Lower leg skin (tissue), 4 donors: ENCODE measurements at regions not wholly inside any gene's neighbourhood (a gene's known extent, or its start where the extent isn't known, plus 50 kb on each side); places are given as distances from the start of the nearest gene placed in this dataset.
A peak's percentile ranks its signal among the peaks of the same experiment; 100 is the strongest.

ENCODE experiments used
- DNase-seq, 2 donors: peaks; one replicate each; pipeline ENCODE4 v3.0.0-alpha.2; 2019; ENCODE audit warnings: low spot score in 2 of 2
- H3K4me3 ChIP-seq: fragments of 200-600 bp; sonication (generic); 2 replicates; pipeline ENCODE4 v1.5.1; 2017; ENCODE audit warnings: mild to moderate bottlenecking, low read depth; ENCODE audit not compliant: poor library complexity, severe bottlenecking
- POLR2A ChIP-seq, 2 donors: fragments of 450-650 bp; IDR thresholded peaks; one replicate each; pipeline ENCODE4 v1.6.1; 2016 to 2017; ENCODE audit warnings: antibody characterized with exemption in 2 of 2, mild to moderate bottlenecking in 1 of 2, moderate library complexity in 1 of 2
- WGBS, 2 donors: methylation state at CpG; one replicate each; pipeline ENCODE4 v1.1.5; 2018; 5-methylcytosine and 5-hydroxymethylcytosine counted together
- intact Hi-C: fragments of 100-400 bp; cut with DNase I; formaldehyde crosslinking; loops from one replicate; pipeline ENCODE4 v1.15.0; 2023; ENCODE audit warnings: low total_unique reads
- TF ChIP-seq, protein P1 (sequence below), 3 donors: fragments of 450-650 bp; IDR thresholded peaks; one replicate each; pipeline ENCODE4 v1.5.1; 2016; ENCODE audit warnings: antibody characterized with exemption in 3 of 3, mild to moderate bottlenecking in 3 of 3, moderate library complexity in 2 of 3

DNA sequence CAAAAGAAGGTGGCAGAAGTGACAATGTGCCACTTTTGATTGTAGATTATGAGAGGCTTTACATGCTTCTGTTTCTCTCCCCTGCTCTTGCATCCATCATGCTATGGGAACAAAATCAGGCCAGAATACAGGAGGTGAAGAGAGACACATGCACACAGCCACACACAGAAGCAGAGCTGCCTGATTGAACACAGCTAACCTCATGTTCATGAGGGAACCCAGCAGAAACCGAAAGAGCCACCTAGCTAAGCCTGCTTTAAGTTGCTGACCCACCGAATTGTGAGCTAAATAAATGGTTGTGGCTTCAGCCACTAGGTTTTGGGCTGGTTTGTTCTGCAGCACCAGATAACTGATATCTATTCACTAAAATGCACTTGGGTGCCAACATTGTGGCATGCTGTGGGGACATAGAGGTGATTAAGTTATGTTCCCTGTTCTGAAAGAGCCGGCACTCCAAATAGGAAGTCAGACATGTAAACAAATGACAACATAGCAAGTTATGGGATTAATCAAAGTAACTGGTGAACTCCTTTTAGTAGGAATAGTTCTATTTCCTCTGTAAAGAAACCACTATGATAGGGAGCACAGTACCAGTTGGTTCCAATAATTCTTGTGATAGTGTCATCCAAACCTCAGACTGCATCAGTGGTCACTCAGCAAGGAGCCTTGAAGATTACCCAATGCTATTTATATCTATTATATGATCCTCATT is 93.6 kb upstream of the TNC start:
- intact Hi-C loops, result no loop called here
- H3K4me3 ChIP-seq, result no peak overlapping the region
- WGBS, 2 donors, result 58 to 60% methylated on average over 3 of the region's 3 CpGs
- DNase-seq, result no peak
- no peak for TF ChIP-seq POLR2A (IDR thresholded peaks at IDR 0.05)
- TF ChIP-seq, protein P1, sequence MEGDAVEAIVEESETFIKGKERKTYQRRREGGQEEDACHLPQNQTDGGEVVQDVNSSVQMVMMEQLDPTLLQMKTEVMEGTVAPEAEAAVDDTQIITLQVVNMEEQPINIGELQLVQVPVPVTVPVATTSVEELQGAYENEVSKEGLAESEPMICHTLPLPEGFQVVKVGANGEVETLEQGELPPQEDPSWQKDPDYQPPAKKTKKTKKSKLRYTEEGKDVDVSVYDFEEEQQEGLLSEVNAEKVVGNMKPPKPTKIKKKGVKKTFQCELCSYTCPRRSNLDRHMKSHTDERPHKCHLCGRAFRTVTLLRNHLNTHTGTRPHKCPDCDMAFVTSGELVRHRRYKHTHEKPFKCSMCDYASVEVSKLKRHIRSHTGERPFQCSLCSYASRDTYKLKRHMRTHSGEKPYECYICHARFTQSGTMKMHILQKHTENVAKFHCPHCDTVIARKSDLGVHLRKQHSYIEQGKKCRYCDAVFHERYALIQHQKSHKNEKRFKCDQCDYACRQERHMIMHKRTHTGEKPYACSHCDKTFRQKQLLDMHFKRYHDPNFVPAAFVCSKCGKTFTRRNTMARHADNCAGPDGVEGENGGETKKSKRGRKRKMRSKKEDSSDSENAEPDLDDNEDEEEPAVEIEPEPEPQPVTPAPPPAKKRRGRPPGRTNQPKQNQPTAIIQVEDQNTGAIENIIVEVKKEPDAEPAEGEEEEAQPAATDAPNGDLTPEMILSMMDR (IDR thresholded peaks at IDR 0.05), result no peak

DNA sequence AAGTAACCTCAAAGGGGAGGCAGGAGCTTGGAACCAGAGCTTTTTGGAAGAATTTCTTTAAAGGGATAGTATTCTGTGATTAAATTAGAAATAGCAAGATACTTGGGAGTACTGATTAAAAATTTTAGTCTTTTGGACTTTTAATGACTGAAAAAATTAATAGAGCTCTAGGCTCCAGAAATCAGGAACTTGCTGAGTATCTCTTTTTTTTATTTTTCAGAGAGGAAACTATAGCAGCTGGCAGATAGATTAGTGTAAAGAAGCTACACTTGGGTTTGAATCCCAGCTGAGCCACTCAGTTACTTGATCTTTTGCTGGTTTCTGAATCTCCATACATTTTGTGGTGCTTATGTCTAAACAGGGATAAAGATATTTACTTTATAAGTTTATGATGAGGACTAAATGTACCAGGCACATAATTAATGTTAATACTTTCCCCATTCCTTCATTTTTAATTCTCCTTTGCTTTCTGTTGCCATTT is 94.2 kb upstream of the TNC start:
- DNase-seq, result no peak
- intact Hi-C loops, result no loop called here
- no peak overlapping the region for H3K4me3 ChIP-seq
- TF ChIP-seq POLR2A (IDR thresholded peaks at IDR 0.05), result no peak
- TF ChIP-seq, protein P1 (IDR thresholded peaks at IDR 0.05), result no peak

DNA sequence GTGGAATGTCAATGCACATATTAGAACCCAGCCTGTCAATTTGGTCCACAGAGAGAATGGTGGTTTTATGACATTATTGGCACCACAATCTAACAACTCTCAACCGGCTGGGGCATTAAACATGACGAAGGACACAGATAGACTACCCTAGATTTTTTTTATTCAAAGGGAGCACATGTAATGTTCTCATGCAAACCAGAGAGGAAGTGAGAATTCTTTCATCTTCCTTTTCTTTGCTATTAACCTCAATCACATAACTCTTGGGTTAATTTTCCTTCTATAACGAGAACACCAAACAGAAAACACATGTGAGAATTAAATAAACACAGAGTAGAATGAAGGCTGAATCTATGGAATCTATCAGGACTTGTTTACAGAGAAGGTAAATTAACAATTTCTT is 94.9 kb upstream of the TNC start:
- intact Hi-C loops, result no loop called here
- TF ChIP-seq POLR2A (IDR thresholded peaks at IDR 0.05), result no peak
- TF ChIP-seq, protein P1 (IDR thresholded peaks at IDR 0.05), result no peak
- no peak overlapping the region for H3K4me3 ChIP-seq
- WGBS, 2 donors, result 74 to 76% methylated on average over 3 of the region's 3 CpGs
- no peak for DNase-seq

DNA sequence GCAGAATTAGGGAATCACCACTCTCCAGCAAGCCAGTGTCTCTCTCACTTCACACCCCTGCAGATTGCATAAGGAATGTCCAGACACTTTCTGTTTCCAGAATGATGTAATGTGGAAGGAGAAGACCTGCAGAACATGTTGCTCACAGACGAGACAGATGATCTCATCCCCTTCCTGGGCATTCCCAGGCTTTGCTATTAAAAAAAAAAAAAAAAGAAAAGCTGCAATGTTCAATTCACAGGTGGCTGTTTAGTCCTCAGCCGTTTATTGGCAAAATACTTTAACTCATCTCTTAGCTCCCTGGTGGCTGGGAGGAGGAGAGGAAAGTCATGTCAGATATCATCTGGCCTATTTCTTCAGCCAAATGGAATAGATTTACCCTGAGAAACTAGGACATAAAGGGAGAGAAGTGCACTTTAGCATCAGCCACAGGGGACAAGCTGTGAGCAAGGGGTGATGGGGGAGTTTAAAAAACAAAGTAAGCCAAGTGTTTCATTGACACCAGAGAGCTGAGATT is 95.9 kb upstream of the TNC start:
- DNase-seq, result peak in 1 of 2 donors; percentile 35
- TF ChIP-seq, protein P1 (IDR thresholded peaks at IDR 0.05), result no peak
- no peak for TF ChIP-seq POLR2A (IDR thresholded peaks at IDR 0.05)
- WGBS, 2 donors, result 7 to 16% methylated on average over 2 of the region's 2 CpGs
- intact Hi-C loops, result no loop called here
- H3K4me3 ChIP-seq, result no peak overlapping the region

DNA sequence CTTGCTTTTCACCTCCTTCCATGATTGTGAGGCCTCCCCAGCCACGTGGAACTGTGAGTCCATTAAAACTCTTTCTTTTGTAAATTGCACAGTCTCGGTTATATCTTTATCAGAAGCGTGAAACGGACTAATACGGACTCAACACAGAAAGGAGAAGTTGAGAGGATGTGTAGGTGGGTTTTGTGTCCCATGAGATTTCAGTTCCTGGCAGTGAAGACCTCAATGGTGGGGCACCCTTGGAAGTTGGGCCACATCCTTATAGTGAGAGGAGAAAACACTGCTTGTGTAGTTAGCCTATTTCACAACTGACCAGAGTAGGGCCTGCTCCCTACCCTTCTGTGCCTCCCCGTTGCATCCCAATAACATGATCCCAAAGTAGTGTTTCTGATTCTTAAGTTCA is 98.9 kb upstream of the TNC start:
- H3K4me3 ChIP-seq, result no peak overlapping the region
- TF ChIP-seq POLR2A (IDR thresholded peaks at IDR 0.05), result no peak
- TF ChIP-seq, protein P1 (IDR thresholded peaks at IDR 0.05), result no peak
- DNase-seq, result no peak
- WGBS, 2 donors, result 87 to 92% methylated on average over 6 of the region's 6 CpGs
- intact Hi-C loops, result no loop called here
